PC-9 (cell line): ENCODE measurements at regions not wholly inside any gene's neighbourhood (a gene's known extent, or its start where the extent isn't known, plus 50 kb on each side); places are given as distances from the start of the nearest gene placed in this dataset.

Experiments used
- CTCF ChIP-seq: fragments of 200-600 bp; sonication (generic); conservative IDR thresholded peaks from 2 replicates; pipeline ENCODE4 v1.6.1; 2017; ENCODE audit warnings: mixed run types, antibody characterized with exemption, mild to moderate bottlenecking, moderate library complexity
- EZH2 ChIP-seq: fragments of 200-600 bp; sonication (generic); IDR thresholded peaks from 2 replicates; pipeline ENCODE4 v1.8.0; 2017; ENCODE audit warnings: antibody characterized with exemption, low read depth

- no peak for TF ChIP-seq CTCF
- no peak for TF ChIP-seq EZH2
Measured at GRCh38 chr4:123606946-123607542, 210.4 kb downstream of the SPRY1 start.
